Stimulated activated CD8-positive, alpha-beta memory T cell treated with anti-CD3 and anti-CD28 coated beads, Interleukin-15, amount 100 ng/mL, for 1 hour (primary cell): ENCODE measurements at regions not wholly inside any gene's neighbourhood (a gene's known extent, or its start where the extent isn't known, plus 50 kb on each side); places are given as distances from the start of the nearest gene placed in this dataset.

Experiments
- DNase-seq: peaks from one replicate; pipeline ENCODE4 v3.0.0-alpha.2; 2020; ENCODE audit warnings: low read depth

DNA sequence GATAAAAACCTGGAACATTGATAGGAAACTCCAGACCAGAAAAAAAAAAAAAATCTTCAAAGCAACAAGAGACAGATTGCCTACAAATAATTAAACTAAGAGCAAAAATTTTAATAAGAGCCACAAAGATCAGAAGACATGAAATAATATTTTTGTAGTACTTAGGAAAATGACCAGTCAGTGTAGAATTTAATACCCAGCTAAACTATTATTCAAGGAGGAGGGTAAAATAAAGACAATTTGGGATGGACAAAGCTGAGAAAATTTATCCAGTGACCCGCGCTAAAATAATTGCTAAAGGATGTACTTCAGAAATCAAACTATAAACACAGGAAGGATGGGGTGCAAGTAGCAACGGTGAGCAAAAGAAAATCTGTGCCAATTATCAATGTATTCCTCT, 133.2 kb downstream of the AQP9 start:
- DNase-seq = no peak

DNA sequence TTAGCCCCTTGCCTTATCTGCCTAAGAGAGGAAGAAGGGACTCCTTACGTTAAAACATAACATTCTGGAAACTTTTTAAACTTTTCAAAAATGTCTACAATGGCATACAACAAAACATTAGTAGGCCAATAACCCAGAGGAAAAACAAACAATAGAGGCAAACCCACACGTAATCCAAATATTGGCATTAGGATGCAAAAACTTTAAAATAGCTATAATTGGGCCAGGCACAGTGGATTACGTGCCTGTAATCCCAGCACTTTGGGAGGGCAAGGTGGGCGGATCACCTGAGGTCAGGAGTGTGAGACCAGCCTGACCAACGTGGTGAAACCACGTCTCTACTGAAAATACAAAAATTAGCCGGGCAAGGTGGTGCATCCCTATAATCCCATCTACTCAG, 134.9 kb downstream of the AQP9 start:
- DNase-seq = no peak

DNA sequence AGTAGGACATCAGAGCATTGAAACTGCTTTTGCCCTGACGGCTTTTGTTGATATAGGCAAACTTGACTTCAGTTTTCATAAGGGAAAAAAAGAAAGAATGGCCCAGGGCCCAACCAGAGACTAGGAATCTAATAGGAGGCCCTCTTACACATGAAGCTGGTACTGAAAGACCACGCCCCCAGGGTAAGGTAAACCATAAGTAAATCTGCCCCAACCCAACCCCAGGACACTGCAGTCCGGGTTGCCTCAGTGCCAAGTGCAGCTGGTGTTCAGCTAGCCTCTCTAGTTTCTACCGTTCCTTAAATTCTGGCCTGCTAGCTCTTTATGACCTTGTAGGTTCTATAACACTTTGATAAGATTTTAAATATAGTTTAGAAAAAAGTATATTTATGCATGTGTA, 136.7 kb downstream of the AQP9 start:
- DNase-seq = no peak

DNA sequence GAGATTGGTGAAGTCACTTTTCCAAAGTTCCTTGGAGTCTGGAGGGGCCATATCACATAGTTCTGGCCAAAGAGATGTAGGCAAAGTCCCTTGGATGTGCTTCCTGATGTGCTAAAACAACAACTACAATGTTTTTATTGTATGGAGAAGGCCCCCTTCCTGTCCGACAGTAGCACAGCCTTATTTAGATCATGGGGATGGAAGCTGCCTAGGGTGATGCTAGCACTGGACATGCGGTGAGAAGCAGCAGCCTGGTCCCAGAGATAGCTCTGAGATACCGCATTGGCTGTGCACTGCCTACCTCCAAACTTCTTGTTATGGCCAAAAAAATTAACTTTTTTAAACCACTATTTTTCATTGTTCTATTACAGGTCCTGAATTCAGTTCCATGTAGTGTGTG, 137.6 kb downstream of the AQP9 start:
- no peak for DNase-seq

DNA sequence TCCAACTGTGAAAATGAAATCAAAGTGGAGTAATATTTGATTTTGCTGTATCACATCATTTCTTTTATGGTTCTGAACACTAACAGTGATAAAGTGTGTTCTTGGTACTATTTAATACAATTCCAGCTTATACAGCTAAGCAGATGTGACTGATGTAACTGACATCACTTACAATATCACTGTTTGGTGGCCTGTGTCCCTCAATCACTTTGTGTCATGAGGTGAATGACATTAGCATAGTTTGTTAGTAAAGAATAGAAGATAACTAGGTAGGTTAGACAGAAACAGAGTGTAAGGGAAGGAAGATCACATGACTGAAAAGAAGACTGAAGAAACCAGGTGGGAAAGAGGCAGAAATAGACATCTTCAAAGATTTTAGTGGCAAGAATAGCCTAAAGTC, 138.7 kb downstream of the AQP9 start:
- DNase-seq = no peak

DNA sequence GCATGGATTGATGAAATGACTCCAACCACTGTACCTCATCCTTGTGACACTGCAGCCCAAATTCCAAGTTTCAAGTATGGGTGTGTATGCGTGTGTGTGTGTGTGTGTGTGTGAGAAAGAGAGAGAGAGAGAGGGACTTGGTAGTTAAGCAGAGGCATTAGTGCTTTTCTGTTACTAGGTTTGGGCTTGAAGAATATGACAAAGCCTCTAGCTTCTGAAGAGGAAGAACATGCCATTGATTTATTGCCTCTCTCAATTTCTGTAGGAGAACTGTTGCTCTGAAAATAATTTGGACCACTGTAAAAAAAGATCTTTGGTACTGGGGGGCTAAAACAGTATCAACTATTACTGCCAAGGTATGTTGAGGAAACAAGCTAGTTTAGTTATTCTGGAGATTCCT, 139.2 kb downstream of the AQP9 start:
- no peak for DNase-seq

DNA sequence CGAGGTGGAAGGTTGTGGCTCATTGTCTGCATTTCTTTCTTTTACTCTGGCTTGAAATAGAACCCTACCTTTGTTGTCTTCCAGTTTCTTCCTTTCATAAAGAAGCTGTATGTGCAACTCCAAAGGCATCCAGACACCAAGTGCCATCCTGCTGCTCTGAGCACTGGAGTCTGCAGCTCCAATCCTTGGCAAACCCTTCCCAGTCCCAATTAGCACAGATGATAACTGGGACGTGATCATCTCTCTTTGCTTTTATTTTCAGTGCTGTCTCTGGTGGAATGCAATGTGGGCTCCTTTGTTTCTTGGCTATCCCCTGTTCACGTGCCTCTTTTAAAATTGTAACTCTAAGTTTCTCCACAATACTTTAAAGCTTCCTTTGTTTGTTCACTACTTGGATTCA, 140.9 kb downstream of the AQP9 start:
- no peak for DNase-seq

DNA sequence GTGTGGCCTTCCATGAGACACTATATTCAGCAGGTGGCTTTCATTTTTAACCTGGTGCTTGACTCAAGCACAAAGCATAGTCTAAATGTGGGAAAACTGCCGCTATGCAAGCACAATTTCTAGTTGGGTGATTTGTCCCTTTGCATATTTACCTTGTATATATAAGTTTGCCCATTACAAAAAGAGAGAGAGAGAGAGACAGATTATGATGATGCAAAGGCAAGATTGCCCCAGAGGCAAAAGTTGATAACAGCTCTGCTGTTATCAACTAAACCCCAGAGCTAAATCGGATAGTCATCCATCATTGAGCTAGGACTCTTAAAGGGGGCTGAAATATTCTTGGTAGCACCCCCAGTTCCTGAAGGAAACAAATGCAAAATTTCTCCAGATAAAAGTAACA, 141.5 kb downstream of the AQP9 start:
- DNase-seq = no peak

DNA sequence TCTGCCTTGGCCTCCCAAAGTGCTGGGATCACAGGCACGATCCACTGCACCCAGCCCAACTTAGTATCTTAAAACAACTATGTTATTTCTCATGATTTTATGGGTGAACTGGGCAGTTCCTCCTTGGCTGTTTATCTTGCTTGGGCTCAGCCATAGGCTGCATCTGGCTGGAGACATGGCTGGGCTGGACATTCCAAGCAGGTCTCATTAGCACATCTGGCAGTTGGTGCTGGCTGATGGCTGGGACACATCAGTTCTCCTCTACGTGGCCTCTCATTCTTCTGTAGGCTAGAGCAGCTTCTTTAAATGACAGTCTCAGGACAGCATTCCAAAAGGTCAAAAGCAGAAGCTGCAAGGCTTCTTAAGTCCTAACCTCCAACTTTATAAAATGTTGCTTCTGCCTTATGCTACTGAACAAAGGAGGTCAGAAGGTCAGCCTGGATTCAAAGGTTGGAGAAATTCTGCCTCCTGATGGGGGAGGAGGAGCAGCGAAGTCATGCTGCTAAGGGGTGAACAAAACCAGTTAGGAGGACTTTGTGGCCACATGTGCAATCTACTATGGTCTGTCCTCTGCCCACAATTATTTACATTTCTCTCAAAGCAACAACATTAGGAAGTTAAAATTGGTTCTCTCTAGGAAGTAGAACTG, 144.0 kb downstream of the AQP9 start:
- DNase-seq = no peak

DNA sequence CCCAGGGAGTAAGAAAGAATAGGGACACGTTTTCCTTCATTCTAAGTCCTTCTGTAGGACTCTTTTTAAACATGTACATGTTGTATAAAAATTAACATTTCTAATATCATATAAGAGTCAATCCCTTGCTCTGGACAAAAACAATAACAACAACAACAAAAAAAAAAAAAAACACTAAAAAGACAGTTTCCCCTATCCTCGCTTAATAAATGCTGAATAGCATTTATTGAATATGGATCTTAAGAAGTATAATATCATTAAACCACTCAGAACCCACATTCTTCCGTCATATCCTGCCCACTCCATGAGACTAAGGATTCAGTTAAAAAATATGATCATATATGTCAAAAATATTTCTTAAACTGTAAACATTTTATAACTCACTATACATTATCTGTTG, 145.1 kb downstream of the AQP9 start:
- DNase-seq = no peak

DNA sequence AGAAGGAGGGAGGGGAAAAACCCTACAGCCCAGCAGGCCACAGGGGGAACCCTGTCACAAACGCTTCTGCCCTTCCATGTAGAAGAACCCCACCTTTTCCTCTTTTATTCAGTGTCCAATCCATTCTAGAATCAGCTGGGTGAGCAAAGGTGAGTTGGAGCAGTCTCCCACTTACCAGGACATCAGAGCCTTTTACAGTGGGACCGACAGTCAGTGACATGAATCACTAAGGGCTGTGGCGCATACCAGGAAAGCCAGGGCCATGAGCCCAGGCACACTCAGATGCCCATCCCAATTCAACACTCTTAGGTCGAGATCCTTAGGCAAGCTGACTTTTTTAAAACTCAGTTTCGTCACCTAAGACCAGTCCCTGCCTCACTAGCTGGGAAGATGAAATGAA, 146.1 kb downstream of the AQP9 start:
- no peak for DNase-seq

DNA sequence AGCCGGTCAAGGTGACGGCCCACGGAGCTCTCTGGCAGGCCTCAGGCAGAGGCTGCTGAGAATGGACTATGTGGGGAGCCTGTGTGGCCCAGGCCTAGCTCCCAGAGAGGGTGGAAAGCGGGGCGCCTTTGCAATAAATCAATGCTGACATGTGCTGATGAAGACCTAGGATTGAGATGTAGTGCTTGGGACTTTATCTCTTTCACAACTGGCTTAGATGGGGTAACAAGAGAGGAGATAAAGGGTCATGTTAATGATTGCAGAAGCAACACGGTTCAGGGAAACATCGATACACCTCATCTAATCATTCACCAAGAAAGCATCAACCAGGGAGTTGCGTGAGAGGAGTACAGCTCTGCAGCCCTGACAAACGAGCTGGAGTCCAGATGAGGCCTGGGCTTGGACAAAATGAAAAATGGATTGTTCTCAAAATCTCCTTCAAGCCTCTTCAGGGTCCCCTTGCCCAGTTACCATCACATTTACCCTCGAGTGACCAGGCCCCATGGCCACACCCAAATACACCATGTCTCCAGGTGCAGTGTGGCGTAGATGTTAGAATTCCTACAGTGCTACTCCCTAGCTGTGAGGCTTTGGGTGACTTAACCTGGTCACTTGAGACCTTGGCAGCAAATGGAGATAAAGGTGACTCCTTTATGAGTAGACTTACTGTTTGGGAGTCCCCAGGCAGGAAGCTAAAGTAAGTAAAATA, 146.4 kb upstream of the LIPC start:
- DNase-seq = no peak

DNA sequence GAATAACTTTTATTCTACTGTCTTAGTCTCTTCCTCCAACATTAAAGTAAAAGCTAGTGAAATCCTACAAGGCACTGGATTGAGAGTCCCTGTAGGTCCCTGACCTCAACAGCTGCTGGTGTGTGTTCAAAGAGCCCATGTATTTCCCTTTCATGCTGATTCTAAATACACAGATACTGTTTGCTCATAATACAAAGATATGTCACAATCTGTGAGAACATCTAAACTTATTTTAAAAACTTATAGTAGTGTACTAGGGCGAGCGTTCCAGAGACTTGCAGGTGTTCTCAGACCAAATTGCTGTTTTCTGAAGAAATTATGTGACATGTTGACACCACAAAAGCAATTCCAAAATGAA, 145.9 kb upstream of the LIPC start:
- DNase-seq = no peak

DNA sequence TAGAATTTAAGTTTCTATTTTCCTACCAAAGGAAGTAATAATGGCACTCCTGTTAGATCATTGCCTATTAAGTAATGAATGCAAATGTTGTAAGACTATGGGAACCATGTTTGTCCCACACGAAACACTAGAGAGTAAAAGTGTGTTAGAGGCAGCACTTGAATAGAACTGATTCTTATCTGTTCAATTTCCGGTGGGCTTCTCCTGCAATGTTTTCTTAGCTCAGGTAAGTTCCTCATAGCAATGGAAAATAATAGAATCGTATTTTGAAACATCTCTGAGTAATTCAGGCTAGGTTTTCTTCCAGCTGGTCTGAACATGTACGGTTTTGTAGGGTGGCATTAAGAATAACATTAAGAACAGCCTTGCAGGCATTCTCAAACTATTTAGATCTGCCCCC, 145.3 kb upstream of the LIPC start:
- no peak for DNase-seq

DNA sequence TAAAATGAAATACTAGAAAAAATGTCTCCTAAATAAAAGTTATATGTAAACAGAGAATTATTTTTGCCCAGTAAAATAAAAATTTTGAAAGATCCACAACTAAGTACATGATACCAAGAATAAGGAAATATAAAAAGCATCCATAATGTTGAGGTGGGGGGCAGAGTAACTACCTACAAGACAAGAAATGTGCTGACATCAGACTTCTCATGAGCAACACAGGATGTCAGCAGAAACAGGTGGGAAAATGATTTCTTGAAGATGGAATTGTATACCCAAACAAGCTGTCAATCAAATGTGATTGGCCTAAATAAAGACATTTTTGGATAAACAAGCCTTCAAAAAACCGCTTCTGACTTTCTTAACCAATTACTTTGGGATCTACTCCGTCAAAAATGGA, 143.9 kb upstream of the LIPC start:
- DNase-seq = no peak

DNA sequence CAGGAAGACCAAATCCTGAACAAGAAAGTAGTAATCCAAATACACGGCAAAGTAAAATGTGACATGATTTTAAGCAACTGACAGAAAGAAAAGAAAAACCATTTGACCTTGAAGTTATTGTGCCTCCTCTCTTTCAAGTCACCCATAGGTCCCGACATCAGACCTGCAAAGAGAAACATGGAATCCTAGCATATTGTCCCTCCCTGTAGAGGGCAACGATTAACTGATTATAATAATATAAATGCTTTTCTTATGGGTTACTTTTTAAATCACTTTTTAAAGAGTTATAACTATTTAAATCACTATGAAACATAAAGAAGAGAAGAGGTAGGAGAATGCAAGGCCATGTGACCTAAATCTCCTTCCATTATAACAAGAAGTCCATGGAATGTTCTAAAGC, 143.2 kb upstream of the LIPC start:
- no peak for DNase-seq

DNA sequence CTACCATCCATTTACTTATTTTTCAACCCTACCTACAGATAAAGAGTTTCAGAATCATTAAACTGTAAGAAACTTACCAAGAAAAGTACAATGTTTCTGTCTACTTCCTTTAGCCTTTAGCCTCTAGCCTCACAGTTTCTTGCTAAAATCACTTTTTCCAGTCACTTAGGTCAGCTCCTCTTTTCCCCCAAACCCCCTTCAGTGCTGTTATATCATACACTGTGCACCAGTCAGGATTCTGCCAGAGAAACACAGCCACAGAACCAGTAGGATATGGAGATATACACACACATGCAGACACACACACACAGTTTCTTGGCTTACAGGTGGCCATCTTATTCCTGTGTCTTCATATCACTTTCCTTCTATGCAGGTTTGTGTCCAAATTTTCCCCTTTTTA, 139.9 kb upstream of the LIPC start:
- DNase-seq = no peak

DNA sequence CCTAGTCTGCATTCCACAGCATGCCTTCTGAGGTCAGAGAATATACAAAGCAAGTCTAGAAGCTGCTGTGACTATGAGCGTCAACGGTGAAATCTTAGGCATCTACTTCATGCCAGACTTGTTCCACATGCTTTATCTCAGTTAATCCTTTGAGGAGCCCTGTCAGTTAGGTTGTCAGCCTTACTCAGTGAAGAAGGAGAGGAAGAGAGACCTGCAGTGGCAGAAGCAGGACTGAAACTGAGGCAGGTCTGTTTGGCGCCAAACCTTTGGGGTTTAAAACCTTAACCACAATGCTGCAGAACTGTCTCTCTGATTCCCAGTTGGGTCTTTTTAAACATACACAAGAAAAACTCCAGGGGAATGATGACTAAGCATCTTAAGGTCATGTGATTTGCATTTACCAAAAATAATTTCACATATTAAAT, 139.0 kb upstream of the LIPC start:
- DNase-seq = no peak

DNA sequence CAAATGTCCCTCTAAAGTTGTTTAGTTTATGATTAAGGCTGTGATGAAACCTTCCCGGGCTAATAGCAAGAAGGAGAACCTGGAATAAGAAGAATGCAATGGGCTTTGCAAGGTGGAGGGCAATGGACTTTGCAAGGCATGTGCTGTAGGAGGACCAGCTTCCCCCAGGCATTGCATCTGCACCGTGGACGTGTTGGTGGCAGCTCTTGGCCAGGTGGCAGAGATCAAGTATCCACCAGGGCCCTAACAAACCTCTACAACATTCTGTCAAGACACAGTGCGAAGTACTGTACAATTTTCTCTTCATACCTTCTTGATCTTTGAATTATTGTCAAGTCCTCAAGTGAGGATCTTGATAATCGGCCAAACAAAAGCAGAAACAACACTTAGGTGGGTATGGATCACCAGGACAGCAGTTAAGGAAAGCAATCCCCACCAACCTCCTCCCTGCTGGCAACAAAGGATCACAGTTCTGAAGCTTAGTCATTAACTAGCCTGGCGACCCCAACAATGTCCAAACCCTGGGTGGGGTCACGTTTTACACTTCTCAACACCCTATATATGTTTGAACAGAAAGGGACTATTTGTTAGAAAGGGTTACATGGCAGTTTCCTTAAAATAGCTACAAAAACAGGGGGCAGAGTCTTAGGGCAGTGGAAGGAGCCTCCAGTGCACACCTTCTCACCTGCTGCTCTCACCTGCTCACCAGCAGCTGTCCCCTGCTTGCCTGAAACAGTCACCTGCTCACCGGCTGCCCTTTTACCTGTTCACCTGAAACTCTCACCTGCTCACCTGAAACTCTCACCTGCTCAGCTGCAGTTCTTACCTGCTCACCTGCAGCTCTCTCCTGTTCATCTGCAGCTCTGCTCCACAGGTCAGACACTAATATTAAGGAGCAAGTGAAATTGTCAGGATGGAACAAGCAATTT, 137.9 kb upstream of the LIPC start:
- no peak for DNase-seq

DNA sequence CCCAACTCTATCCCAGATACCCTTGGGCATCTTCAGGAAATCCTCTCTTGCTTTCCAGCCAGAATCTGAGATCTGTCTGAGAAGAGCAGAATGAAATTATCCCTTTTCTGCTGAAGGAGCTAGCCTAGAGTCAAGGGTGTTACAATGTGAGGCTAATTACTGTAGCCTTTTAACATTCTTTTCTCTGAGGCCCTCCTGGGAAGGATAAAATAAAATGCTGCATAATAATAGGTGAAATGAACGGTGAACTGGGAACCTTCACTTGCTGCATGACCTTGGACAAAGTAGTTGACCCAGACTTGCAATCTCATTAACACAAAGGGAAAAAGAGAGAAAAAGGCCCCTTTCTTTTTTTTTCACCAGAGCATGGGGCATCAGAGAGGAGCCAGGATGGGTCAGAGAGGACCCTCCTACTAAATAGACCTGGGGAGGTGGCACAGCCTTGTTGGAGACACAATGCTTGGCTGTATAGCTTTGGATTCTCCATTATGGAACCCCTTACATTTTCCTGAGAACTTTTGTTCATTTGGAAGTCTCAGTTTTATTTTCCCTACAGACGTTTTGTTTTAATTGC, 137.0 kb upstream of the LIPC start:
- no peak for DNase-seq

DNA sequence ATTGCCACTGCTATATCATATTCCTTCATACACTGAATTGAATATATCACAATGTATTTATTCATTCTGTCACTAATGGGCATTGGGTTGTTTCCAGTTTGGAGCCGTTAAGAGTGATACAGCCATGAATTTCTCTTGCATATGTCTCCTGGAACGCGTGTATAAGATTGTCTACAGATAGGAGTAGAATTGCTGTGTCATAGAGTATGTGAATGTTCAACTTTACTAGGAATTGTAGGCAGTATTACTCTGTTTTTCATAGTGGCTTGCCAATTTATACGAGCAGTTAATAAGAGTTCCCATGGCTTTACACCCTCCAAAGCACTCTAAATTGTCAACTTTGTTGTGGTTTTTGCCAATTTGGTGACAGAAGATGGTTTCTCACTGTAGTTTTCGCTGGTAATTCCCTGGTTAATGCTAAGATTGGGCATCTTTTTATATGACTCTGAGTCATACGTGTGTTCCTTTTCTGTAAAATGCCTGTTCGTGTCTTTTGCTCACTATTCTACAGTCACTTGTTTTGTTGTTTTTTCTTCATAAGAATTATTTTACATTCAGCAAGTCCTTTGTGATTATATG, 136.1 kb upstream of the LIPC start:
- no peak for DNase-seq

DNA sequence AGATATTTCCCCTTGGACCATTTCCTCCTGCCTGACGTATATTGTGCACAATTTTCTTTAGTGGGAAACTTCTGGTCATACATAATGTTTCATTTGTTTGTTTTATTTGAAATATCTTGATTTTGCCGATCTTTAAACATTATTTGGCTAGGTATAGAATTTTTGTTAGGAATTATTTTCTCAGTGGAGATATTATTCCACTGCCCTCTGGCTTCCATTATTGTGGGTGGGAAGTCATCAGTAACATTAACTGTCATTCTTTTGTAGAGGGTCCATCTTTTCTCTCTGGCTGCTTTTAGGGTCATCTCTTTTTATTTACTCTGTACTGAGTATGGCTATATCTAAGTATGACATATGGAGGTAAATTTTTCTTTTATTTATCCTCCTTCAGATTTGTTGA, 135.5 kb upstream of the LIPC start:
- no peak for DNase-seq

DNA sequence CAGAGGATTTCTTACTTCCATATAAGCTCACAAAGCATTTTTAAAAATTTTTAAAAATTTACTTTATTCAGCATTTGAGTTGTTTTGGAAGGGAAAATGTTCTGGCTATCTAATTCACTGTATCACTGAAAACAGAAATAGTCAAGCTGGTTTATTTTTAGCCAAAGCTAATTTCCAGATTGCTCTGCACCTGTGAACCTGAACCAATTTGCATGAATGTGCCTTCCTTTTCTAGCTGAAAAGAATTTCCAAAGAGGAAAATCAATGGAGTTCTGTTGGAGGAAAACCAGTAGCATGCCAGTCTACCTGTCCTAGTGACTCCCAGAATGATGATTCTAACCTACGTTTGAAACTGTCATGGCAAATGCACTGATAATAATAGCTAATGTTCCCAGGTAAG, 134.2 kb upstream of the LIPC start:
- no peak for DNase-seq
